H1 (cell line): ENCODE measurements at regions not wholly inside any gene's neighbourhood (a gene's known extent, or its start where the extent isn't known, plus 50 kb on each side); places are given as distances from the start of the nearest gene placed in this dataset.

Experiments
- JUND ChIP-seq: IDR thresholded peaks from 2 replicates; pipeline ENCODE4 v1.6.1; 2011; ENCODE audit warnings: mild to moderate bottlenecking, improper control_type of control experiment, low read length
- MAFK ChIP-seq: IDR thresholded peaks from 2 replicates; pipeline ENCODE4 v1.6.1; 2012; ENCODE audit warnings: low read depth, mild to moderate bottlenecking, improper control_type of control experiment, low read length
- TF ChIP-seq, protein P1 (sequence below), 3 experiments: IDR thresholded peaks; 1 replicate in 2 of 3; 2 replicates in 1 of 3; pipeline versions ENCODE4 v1.5.1 to v1.6.1; 2011; ENCODE audit warnings: low read length in 3 of 3, mild to moderate bottlenecking in 3 of 3, inconsistent platforms in 2 of 3, low read depth in 1 of 3, moderate library complexity in 1 of 3; ENCODE audit not compliant: insufficient read depth in 1 of 3; ENCODE audit errors: control extremely low read depth in 1 of 3

DNA sequence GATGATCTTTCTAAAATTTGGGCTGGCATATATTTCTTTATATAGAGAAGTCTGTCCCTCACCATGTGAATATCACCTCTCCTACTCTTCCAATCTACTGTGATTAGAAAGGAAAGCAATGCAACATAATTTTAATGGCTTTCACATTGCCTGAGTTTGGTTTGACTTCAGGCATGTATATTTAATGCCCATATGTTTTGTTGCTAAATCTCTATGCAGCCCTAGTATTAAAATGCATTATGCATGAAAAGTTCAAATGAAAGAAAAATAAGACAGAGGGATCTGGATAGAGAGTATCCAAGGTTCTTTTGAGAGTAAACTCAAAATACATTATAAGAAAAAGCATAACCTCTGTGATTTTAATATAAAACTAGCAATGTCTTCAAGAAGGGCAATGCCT, 518.3 kb downstream of the PRR16 start:
- TF ChIP-seq JUND (no peak), MAFK (no peak)
- TF ChIP-seq, protein P1, sequence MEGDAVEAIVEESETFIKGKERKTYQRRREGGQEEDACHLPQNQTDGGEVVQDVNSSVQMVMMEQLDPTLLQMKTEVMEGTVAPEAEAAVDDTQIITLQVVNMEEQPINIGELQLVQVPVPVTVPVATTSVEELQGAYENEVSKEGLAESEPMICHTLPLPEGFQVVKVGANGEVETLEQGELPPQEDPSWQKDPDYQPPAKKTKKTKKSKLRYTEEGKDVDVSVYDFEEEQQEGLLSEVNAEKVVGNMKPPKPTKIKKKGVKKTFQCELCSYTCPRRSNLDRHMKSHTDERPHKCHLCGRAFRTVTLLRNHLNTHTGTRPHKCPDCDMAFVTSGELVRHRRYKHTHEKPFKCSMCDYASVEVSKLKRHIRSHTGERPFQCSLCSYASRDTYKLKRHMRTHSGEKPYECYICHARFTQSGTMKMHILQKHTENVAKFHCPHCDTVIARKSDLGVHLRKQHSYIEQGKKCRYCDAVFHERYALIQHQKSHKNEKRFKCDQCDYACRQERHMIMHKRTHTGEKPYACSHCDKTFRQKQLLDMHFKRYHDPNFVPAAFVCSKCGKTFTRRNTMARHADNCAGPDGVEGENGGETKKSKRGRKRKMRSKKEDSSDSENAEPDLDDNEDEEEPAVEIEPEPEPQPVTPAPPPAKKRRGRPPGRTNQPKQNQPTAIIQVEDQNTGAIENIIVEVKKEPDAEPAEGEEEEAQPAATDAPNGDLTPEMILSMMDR (IDR thresholded peaks at IDR 0.05; ENCODE audit: control extremely low read depth in 1 of 3, insufficient read depth in 1 of 3, low read depth in 1 of 3, low read length in 3 of 3): no peak
